Activated CD4-positive, alpha-beta T cell treated with anti-CD3 and anti-CD28 coated beads, Interleukin-2, Interleukin-4, amounts not matched to agents 100 ng/mL and 50 ng/mL, durations not matched to agents 16 hours and 8 hours (primary cell): ENCODE measurements at regions not wholly inside any gene's neighbourhood (a gene's known extent, or its start where the extent isn't known, plus 50 kb on each side); places are given as distances from the start of the nearest gene placed in this dataset.
"Not testable (repeated sequence)": the region's sequence is repeated elsewhere in the genome, so short reads cannot be mapped to it uniquely, and the experiment has no call there.

ENCODE experiments used
- DNase-seq: peaks from one replicate; pipeline ENCODE4 v3.0.0-alpha.2; 2020; ENCODE audit warnings: low spot score

- DNase-seq: no peak
Measured at GRCh38 chr22:48494968-48495750, 1332.5 kb downstream of the BRD1 start.

- no peak for DNase-seq
Measured at GRCh38 chr22:48494256-48494967, 1333.3 kb downstream of the BRD1 start.

- DNase-seq: no peak
Measured at GRCh38 chr22:48493733-48494132, 1333.9 kb downstream of the BRD1 start.

GRCh38 chr22:48492366-48493320 is 1335.0 kb downstream of the BRD1 start:
- DNase-seq: peak; percentile 46

- DNase-seq: no peak
Measured at GRCh38 chr22:48491451-48491941, 1336.2 kb downstream of the BRD1 start.

GRCh38 chr22:48490500-48491411 is 1336.9 kb downstream of the BRD1 start:
- no peak for DNase-seq

GRCh38 chr22:48489551-48490499 is 1337.8 kb downstream of the BRD1 start:
- no peak for DNase-seq

GRCh38 chr22:48488611-48489511 is 1338.8 kb downstream of the BRD1 start:
- DNase-seq: no peak

- no peak for DNase-seq
Measured at GRCh38 chr22:48488149-48488551, 1339.5 kb downstream of the BRD1 start.

- no peak for DNase-seq
Measured at GRCh38 chr22:48486558-48486957, 1341.1 kb downstream of the BRD1 start.

- DNase-seq: no peak
Measured at GRCh38 chr22:48486134-48486532, 1341.5 kb downstream of the BRD1 start.

GRCh38 chr22:48485149-48486133 is 1342.2 kb downstream of the BRD1 start:
- no peak for DNase-seq

- no peak for DNase-seq
Measured at GRCh38 chr22:48483764-48484528, 1343.7 kb downstream of the BRD1 start.

GRCh38 chr22:48482771-48483170 is 1344.9 kb downstream of the BRD1 start:
- DNase-seq: no peak

GRCh38 chr22:48482198-48482597 is 1345.5 kb downstream of the BRD1 start:
- DNase-seq: not testable (repeated sequence)

GRCh38 chr22:48481748-48482147 is 1345.9 kb downstream of the BRD1 start:
- no peak for DNase-seq
